Right hindlimb (tissue), 1 donor: ENCODE measurements at regions not wholly inside any gene's neighbourhood (a gene's known extent, or its start where the extent isn't known, plus 50 kb on each side); places are given as distances from the start of the nearest gene placed in this dataset.

Source experiments
- DNase-seq: peaks from one replicate; pipeline ENCODE4 v3.0.0-alpha.2; 2018

DNA sequence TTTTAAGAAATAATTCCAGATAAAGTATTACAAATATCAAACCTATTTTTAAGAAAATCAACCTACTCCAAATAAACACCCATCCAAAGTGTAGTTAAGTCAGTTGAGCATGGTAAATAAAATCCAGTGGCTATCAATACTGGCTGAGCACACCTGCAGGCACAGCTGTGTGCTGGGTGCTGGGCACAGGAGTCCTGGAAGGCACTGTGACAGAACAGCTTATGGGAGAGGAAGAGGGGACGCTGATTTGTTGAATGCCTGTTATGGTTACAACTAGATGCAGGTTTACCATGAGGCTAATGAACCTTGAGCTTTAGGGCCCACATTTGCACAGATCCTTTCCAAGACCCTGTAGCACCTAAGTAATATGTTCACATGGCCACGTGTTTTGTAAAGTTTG is 202.7 kb downstream of the MTX2 start:
- DNase-seq: no peak

DNA sequence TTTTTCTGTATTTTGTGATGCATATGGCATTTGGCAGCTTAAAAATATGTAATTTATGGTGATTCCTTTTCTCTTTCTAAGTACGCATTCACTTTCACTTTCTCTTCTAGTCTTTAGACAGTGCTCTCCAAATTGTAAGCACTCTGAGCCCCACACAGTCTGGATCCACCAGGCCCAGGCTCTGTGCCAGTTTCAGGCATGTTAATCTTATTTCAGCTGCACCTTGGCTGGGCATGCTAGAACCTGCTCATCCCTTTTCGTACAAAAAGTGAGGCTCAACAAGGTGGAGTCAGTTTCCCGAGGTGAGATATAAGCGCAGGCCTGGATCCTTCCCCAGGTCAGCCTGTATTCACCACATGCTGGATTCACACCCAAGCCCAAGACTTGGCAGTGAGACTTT is 203.9 kb downstream of the MTX2 start:
- DNase-seq: peak; percentile 36

- no peak for DNase-seq
These were observed 204.6 kb downstream of the MTX2 start for GRCh38 chr2:176473851-176474250.

- no peak for DNase-seq
These were observed 208.1 kb downstream of the MTX2 start for GRCh38 chr2:176477336-176477735.

DNA sequence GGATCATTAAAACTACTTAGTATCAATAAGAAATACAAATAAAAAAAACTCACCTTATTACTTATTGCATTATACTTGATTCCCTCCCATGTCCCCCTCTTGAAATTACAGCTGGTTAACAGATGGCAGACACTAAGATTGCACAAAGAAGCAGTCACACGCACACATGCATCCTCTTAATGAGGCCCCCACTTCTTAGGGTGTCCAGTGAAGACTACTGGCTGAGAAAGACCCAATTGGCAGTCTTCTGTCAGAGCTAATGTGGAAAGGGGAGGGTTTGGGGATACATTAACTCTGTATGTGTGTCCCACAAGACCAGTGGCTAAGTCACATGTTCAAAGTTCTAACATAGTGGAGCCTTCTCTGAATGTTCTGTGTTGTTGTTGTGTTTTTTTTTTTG is 210.7 kb downstream of the MTX2 start:
- DNase-seq: no peak

GRCh38 chr2:176482107-176482506 is 212.9 kb downstream of the MTX2 start:
- DNase-seq: no peak

- no peak for DNase-seq
These were observed 214.2 kb downstream of the MTX2 start for GRCh38 chr2:176483476-176483875.

GRCh38 chr2:176483901-176484568 is 214.8 kb downstream of the MTX2 start:
- no peak for DNase-seq

DNA sequence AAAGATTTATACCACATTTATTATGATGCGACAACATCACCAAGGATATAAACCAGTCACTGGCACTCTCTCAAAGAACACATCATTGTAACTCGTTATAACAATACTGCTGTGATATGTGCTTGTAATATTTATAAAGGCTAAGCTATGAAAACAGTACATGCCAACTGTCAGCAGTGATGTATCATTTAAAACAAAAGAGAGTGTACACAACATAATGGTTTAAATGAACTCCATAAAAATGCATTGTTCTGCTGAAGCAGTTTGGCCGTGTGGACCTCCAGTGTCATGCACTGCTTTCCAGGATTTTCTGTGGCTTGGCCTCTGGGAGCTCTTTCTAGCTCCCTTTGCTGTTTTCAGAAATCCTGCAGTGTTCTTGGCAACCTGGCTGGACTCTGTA is 215.6 kb downstream of the MTX2 start:
- peak; percentile 59 for DNase-seq

DNA sequence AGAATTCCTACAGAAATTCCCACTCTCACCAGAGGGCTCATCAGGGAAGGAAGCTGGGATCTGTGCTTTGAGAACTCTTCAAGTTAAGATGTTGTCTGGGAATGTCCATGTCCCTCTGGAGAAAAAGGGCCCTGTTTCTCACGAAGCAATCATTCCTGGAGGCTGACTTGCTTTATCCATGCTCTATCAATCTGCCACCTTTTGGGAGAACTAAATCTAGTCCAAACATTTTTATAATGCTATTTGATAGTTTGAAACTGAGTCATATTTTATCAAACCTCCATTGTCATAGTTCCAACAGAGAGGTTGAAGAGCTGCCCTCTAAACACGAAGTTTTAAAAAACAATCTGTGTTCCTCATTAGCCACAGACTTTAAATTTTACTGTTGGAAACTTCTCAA is 219.2 kb downstream of the MTX2 start:
- DNase-seq: no peak

DNA sequence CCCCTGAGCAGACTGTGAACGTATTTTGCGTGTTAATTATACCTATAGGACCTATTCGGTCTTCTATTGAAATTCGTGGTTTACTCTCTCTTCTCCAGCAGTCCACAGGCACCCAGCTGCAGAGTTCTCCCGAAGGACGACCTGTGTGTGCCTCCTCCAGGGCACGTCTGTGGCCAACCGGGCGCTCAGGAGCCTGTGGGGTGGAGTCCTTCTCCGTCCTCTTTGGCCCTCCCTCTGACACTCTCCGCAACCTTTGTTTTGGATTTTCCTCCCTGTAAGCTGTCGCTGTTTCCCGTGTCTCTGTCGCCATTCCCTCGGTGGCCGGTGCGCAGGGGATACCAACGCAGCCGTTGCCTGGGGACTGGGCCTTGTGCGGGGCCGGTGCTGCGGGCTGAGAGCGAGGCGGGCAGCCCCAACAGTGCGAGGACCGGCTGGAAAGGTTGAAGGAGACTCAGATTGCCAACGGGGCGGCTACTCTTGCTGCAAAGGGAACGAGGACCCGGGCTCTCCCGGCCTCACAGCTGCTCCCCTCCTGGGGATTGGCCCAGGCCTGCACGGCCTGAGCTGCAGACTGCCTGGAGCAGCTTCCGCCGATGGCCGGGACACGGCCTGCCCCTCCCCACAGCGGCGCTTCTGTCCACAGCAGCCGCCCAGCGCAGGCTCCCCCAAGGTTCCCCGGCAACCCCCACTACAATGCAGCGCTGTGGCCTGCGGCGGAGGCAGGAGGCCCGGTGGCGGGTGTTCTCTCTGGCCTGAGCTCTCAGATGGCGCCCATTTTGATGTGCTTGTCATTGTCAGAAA is 221.0 kb downstream of the MTX2 start:
- DNase-seq: peak; percentile 83

GRCh38 chr2:176491172-176491904 is 222.1 kb downstream of the MTX2 start:
- DNase-seq: peak; percentile 88

- DNase-seq: no peak
These were observed 223.3 kb downstream of the MTX2 start for GRCh38 chr2:176492583-176492982.

GRCh38 chr2:176493226-176493825 is 224.1 kb downstream of the MTX2 start:
- DNase-seq: no peak

GRCh38 chr2:176493909-176494308 is 224.7 kb downstream of the MTX2 start:
- no peak for DNase-seq

GRCh38 chr2:176494949-176495353 is 225.7 kb downstream of the MTX2 start:
- no peak for DNase-seq

DNA sequence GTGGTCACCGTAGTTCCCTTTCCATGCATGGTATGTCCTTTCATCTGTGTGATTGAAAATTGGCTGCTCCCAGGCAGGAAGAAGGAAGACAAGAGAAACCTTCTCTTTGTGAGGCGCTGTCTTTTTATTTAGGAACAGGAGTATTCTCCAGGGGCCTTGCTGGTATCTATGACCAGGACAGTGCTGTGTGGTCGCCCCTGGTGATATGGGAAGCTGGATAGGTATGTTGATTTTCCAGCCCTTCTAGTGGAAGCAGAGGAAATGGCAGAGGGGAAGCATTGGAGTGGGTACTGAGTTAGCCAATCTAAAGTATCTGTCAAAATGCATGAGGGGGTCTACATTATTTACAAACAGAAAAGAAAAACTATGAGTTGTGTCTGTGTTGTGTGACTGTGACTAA is 226.6 kb downstream of the MTX2 start:
- DNase-seq: no peak

- DNase-seq: no peak
These were observed 227.5 kb downstream of the MTX2 start for GRCh38 chr2:176496761-176497160.

- DNase-seq: no peak
These were observed 231.7 kb downstream of the MTX2 start for GRCh38 chr2:176500901-176501300.

DNA sequence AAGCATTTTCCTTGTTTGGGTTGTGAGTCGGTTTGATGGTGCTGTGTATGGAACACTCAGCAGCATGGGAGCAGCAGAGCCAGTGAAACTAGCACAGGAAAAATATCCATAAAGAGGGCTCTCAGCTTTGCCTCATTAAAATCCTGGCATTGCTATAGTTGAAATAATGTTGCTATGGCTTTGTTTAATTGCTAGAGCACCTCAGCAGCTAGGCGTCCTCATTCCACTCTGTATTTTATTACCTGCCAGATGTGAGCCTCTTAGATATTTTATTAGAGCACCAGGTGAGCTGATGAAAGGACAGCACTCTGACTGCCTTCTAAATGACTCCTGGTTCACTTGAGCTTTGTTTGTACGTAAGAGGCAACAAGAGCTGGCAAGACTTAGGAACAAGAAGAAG is 232.4 kb downstream of the MTX2 start:
- DNase-seq: no peak

GRCh38 chr2:176502619-176503018 is 233.4 kb downstream of the MTX2 start:
- DNase-seq: no peak

- no peak for DNase-seq
These were observed 234.5 kb downstream of the MTX2 start for GRCh38 chr2:176503776-176504175.

DNA sequence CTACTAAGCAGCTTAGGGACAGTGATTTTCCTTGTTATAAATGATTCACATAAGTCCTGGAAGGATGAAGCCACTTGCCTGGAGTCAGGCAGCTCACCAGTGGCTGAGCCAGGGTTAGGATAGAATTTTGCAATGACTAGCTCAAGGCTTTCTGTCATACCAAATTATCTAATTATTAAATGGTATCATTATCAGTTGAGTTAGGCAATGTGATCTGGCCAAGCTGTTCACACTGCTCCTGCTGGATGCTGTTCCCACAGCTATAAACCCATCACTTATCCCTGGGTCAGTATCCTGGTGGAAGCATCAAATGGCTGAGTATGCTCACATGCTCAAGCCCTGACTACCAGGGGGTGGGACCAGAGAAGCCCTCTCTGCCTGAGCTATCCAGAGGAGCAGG is 235.2 kb downstream of the MTX2 start:
- DNase-seq: no peak
